ENCODE measurements at regions not wholly inside any gene's neighbourhood (a gene's known extent, or its start where the extent isn't known, plus 50 kb on each side); places are given as distances from the start of the nearest gene placed in this dataset.
"Not testable (repeated sequence)": the region's sequence is repeated elsewhere in the genome, so short reads cannot be mapped to it uniquely, and the experiment has no call there.

DNA sequence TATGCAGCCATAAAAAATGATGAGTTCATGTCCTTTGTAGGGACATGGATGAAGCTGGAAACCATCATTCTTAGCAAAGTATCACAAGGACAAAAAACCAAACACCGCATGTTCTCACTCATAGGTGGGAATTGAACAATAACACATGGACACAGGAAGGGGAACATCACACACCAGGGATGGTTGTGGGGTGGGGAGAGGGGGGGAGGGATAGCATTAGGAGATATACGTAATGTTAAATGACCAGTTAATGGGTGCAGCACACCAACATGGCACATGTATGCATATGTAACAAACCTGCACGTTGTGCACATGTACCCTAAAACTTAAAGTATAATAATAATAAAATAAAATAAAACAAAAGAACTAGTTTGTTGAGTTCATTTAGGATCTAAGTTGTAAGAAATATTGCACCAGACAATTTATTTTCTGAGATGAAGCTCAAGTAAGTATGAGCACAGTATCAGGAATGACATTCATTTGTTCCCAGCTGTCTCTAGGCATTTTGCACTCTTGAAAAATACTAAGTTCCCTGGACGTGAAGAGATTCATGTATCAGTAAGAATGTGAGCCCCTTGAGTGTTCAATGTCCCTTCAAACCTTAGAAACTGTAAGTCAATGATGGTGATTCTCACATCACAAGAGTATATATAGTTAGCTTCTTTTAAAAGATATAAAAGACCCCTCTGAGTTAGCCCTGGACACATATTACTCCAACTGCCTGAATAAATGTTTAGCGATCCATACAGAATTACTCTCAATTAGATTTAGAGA lies 1519.3 kb upstream of the TPTE start:
- not testable (repeated sequence) for DNase-seq

- not testable (repeated sequence) for DNase-seq
Measured at GRCh38 chr21:9003909-9004814, 1517.2 kb upstream of the TPTE start.

DNA sequence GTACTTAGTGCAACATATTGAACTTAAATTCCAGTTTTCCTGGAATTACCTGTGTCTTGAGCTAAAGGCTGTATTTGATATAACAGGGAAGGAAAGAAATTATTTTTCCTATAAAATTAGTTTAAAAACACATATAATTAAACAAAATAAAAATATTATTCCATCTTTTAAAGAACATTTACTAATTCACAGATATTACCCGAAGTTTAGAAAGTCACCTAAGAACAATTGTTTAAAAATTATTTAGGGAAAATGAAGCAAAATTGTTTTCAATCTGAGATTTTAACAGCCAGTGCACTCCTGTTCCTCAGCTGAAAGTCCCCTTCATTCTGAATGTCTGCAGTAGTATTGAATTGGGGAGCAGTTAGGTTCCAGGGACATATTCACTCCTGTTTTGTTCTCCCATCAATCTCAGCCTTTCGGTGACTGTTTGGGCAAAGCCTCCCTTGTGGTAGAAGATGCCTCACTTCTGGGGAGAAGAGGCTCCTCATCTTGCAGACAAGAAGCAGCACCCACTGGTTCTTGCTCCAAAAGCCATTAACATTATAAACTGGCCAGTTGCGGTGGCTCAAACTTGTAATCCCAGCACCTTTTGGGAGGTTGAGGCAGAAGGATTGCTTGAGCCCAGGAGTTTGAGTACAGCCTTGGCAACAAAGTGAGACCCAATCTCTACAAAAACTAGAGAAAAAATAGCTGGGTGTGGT lies 1516.4 kb upstream of the TPTE start:
- not testable (repeated sequence) for DNase-seq

GRCh38 chr21:9005671-9006070 lies 1515.7 kb upstream of the TPTE start:
- DNase-seq: not testable (repeated sequence)

- not testable (repeated sequence) for DNase-seq
Measured at GRCh38 chr21:9006111-9006510, 1515.3 kb upstream of the TPTE start.

DNA sequence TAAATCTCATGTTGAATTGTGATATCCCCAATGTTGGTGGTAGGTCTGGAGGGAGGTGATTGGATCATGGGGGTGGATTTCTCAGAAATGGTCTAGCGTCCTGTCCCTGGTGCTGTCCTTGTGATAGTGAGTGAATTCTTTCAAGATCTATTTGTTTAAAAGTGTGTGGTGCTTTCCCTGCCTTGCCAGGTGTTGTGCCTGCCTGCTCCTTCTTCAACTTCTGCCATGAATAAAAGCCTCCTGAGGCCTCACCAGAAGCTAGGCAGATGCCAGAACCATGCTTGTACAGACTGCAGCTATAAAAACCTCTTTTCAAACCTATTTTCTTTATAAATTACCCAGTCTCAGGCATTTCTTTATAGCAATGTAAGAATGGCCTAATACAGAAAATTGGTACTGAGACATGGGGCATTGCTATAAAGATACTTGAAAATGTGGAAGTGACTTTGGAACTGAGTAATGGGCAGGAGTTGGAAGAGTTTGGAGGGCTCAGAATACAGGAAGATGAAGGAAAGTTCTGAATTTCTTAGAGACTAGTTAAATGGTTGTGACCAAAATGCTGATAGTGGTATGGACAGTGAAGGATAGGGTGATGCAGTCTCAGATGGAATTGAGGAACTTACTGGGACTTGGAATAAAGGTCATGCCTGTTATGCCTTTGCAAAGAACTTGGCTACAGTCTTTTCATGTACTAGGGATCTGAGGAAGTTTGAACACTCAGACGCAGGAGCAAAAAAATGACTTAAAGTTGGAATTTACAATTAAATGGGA lies 1514.6 kb upstream of the TPTE start:
- DNase-seq: not testable (repeated sequence)

- DNase-seq: no peak
Measured at GRCh38 chr21:9008636-9009035, 1512.7 kb upstream of the TPTE start.

DNA sequence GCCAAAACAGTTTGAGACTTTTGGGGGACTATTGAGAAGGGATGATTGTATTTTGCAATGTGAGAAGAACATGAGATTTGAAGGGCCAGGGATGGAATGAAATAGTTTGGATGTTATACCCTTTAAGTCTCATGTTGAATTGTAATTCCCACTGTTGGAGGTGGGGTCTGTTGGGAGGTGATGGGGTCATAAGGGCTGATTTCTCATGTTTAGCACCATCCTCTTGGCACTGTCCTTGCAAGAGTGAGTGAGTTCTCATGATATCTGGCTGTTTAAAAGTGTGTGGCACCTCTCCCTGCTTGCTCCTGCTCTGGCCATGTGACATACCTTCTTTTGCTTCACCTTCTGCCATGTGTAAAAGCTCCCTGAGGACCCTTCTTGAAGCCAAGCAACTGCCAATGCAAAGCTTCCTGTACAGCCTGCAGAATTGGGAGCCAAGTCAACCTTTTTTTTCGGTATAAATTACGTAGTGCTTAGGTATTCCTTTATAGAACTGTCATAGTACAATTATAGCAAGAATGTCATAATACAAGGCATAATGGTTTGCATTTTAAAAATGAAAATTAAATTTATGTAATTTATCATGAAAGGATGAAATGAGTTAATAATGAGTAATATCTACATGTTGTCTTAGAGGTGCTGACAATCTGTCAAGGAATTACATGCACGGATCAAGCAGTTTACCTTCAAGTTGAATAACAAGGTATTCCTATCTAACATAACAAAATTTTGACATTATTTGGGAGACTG lies 1511.9 kb upstream of the TPTE start:
- not testable (repeated sequence) for DNase-seq

- not testable (repeated sequence) for DNase-seq
Measured at GRCh38 chr21:9010121-9010795, 1511.1 kb upstream of the TPTE start.

GRCh38 chr21:9010936-9011890 lies 1510.2 kb upstream of the TPTE start:
- not testable (repeated sequence) for DNase-seq

- not testable (repeated sequence) for DNase-seq
Measured at GRCh38 chr21:9011916-9012315, 1509.5 kb upstream of the TPTE start.

- not testable (repeated sequence) for DNase-seq
Measured at GRCh38 chr21:9013502-9014242, 1507.7 kb upstream of the TPTE start.

- DNase-seq: not testable (repeated sequence)
Measured at GRCh38 chr21:9014243-9014734, 1507.1 kb upstream of the TPTE start.

GRCh38 chr21:9015483-9016197 lies 1505.7 kb upstream of the TPTE start:
- DNase-seq: not testable (repeated sequence)

- not testable (repeated sequence) for DNase-seq
Measured at GRCh38 chr21:9017206-9017605, 1504.2 kb upstream of the TPTE start.

DNA sequence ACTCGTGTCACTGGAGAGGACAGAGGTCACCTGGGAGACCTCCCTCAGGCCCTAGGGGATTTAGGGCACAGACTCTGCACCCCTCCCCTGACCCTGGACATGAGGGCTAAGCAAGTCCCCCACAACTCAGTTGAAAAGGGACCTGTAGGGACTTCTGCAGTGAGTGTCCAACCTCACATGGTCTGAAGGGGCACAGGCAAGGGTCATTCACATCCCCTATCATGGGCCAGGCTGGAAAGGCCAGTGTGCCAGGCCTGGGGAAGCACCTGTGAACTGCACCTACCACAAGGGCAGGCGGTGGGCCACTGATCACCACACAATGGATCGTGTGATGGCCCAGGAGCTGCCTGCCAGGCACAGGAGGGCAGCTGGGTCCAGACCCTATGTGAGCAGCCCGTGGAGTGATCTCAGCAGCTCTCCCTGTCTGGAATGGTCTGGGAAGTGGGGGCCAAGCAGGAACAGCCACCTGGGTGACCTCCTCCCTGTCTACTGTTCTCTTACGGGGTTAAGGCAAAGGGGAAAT lies 1502.6 kb upstream of the TPTE start:
- not testable (repeated sequence) for DNase-seq

- not testable (repeated sequence) for DNase-seq
Measured at GRCh38 chr21:9024006-9024767, 1497.2 kb upstream of the TPTE start.
